SK-N-SH treated with all-trans-retinoic acid at 6 μM for 48 hours (cell line): ENCODE measurements at regions not wholly inside any gene's neighbourhood (a gene's known extent, or its start where the extent isn't known, plus 50 kb on each side); places are given as distances from the start of the nearest gene placed in this dataset.

Source experiments
- ESRRG ChIP-seq: fragments of 250-450 bp; sonication (Bioruptor Pico); IDR thresholded peaks from 2 replicates; pipeline ENCODE4 v1.6.1; 2021; ENCODE audit warnings: mild to moderate bottlenecking
- GLIS3 ChIP-seq: fragments of 250-450 bp; sonication (Bioruptor Pico); IDR thresholded peaks from 2 replicates; pipeline ENCODE4 v1.5.0; 2020; ENCODE audit warnings: mild to moderate bottlenecking, moderate library complexity
- SNAI2 ChIP-seq: fragments of 250-450 bp; sonication (Bioruptor Pico); IDR thresholded peaks from 2 replicates; pipeline ENCODE4 v1.5.0; 2020; ENCODE audit warnings: mild to moderate bottlenecking, moderate library complexity
- ZFP3 ChIP-seq: fragments of 250-450 bp; sonication (Bioruptor Pico); IDR thresholded peaks from 2 replicates; pipeline ENCODE4 v1.5.0; 2020; ENCODE audit warnings: mild to moderate bottlenecking, moderate library complexity

DNA sequence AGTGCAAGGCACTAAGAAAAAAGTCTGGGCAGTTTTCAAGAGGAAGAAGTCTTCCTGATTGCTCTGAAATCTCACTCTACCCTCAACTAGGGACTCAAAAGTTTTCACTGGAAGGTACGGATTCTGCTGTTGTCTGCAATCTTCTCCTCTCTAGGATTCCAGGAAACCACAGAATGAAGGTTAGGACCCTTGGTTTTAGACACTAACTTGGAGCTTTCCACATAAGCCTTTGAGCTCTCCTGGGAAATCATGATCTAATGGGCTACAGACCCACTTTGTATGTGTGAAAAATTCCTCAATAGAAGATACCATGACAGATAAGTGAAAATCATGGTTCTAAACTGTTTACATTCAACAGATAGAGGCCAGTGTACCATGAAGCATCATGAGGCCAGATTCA, 265.1 kb downstream of the PSAT1 start:
- TF ChIP-seq SNAI2 (CRISPR knock-in tag) (no peak), ESRRG (CRISPR knock-in tag) (no peak), GLIS3 (CRISPR knock-in tag) (no peak), ZFP3 (CRISPR knock-in tag) (no peak)
